ENCODE measurements at regions not wholly inside any gene's neighbourhood (a gene's known extent, or its start where the extent isn't known, plus 50 kb on each side); places are given as distances from the start of the nearest gene placed in this dataset.

- DNase-seq (ENCODE audit: low read depth) = no peak
These were observed 150.1 kb downstream of the SOX11 start for GRCh38 chr2:5842326-5842725.

GRCh38 chr2:5845798-5846330, 153.7 kb downstream of the SOX11 start:
- DNase-seq (ENCODE audit: low read depth) = no peak

GRCh38 chr2:5846881-5847280, 154.7 kb downstream of the SOX11 start:
- no peak for DNase-seq (ENCODE audit: low read depth)

- DNase-seq (ENCODE audit: low read depth) = no peak
These were observed 157.4 kb downstream of the SOX11 start for GRCh38 chr2:5849562-5849961.

- DNase-seq (ENCODE audit: low read depth) = no peak
These were observed 159.2 kb downstream of the SOX11 start for GRCh38 chr2:5851410-5851809.

- DNase-seq (ENCODE audit: low read depth) = no peak
These were observed 162.6 kb downstream of the SOX11 start for GRCh38 chr2:5854797-5855196.

GRCh38 chr2:5867056-5867455, 174.9 kb downstream of the SOX11 start:
- no peak for DNase-seq (ENCODE audit: low read depth)

GRCh38 chr2:5868931-5869330, 176.7 kb downstream of the SOX11 start:
- DNase-seq (ENCODE audit: low read depth) = no peak

- DNase-seq (ENCODE audit: low read depth) = no peak
These were observed 177.8 kb downstream of the SOX11 start for GRCh38 chr2:5869936-5870335.

GRCh38 chr2:5877360-5877759, 185.2 kb downstream of the SOX11 start:
- DNase-seq (ENCODE audit: low read depth) = no peak

GRCh38 chr2:5885451-5886173, 193.4 kb downstream of the SOX11 start:
- DNase-seq (ENCODE audit: low read depth) = no peak

- no peak for DNase-seq (ENCODE audit: low read depth)
These were observed 194.3 kb downstream of the SOX11 start for GRCh38 chr2:5886462-5886861.

- DNase-seq (ENCODE audit: low read depth) = no peak
These were observed 195.9 kb downstream of the SOX11 start for GRCh38 chr2:5888126-5888525.

GRCh38 chr2:5889519-5889918, 197.3 kb downstream of the SOX11 start:
- DNase-seq (ENCODE audit: low read depth) = no peak

- DNase-seq (ENCODE audit: low read depth) = no peak
These were observed 202.2 kb downstream of the SOX11 start for GRCh38 chr2:5894355-5894754.

GRCh38 chr2:5895284-5895683, 203.1 kb downstream of the SOX11 start:
- no peak for DNase-seq (ENCODE audit: low read depth)

- DNase-seq (ENCODE audit: low read depth) = no peak
These were observed 205.1 kb downstream of the SOX11 start for GRCh38 chr2:5897249-5897648.

GRCh38 chr2:5898667-5899066, 206.5 kb downstream of the SOX11 start:
- DNase-seq (ENCODE audit: low read depth) = no peak

- DNase-seq (ENCODE audit: low read depth) = no peak
These were observed 213.5 kb downstream of the SOX11 start for GRCh38 chr2:5905661-5906060.

- DNase-seq (ENCODE audit: low read depth) = no peak
These were observed 215.9 kb downstream of the SOX11 start for GRCh38 chr2:5908071-5908470.

- DNase-seq (ENCODE audit: low read depth) = no peak
These were observed 219.5 kb downstream of the SOX11 start for GRCh38 chr2:5911718-5912117.

- DNase-seq (ENCODE audit: low read depth) = no peak
These were observed 221.7 kb downstream of the SOX11 start for GRCh38 chr2:5913711-5914395.

GRCh38 chr2:5914811-5915611, 222.8 kb downstream of the SOX11 start:
- DNase-seq (ENCODE audit: low read depth) = no peak
